H9 (cell line): ENCODE measurements at regions not wholly inside any gene's neighbourhood (a gene's known extent, or its start where the extent isn't known, plus 50 kb on each side); places are given as distances from the start of the nearest gene placed in this dataset.

Experiments used
- DNase-seq: peaks from one replicate; pipeline ENCODE4 v3.0.0-alpha.2; 2017
- H2AFZ ChIP-seq: one replicate; pipeline ENCODE4 v1.6.1; 2013; ENCODE audit warnings: mild to moderate bottlenecking, low read length, control low read depth, moderate library complexity
- H2AK5ac ChIP-seq: 2 replicates; pipeline ENCODE4 v1.6.1; 2013; ENCODE audit warnings: low read length, control low read depth, mixed read lengths; ENCODE audit not compliant: insufficient read length
- H2BK120ac ChIP-seq: one replicate; pipeline ENCODE4 v1.6.1; 2013; ENCODE audit warnings: low read depth, mild to moderate bottlenecking, low read length, control low read depth, inconsistent platforms; ENCODE audit not compliant: poor library complexity, severe bottlenecking
- H2BK12ac ChIP-seq: 2 replicates; pipeline ENCODE4 v1.6.1; 2013; ENCODE audit warnings: low read length, control low read depth, mixed read lengths, low read depth; ENCODE audit not compliant: insufficient read length
- H2BK15ac ChIP-seq: 2 replicates; pipeline ENCODE4 v1.6.1; 2013; ENCODE audit warnings: low read depth, low read length, control low read depth
- H2BK20ac ChIP-seq: one replicate; pipeline ENCODE4 v1.6.1; 2013; ENCODE audit warnings: low read depth, mild to moderate bottlenecking, low read length, control low read depth, inconsistent platforms; ENCODE audit not compliant: poor library complexity, severe bottlenecking
- H2BK5ac ChIP-seq: 2 replicates; pipeline ENCODE4 v1.6.1; 2013; ENCODE audit warnings: low read length, control low read depth, mixed read lengths; ENCODE audit not compliant: insufficient read length
- H3K14ac ChIP-seq: 2 replicates; pipeline ENCODE4 v1.6.1; 2013; ENCODE audit warnings: low read length, control low read depth; ENCODE audit not compliant: insufficient read depth
- H3K18ac ChIP-seq: 2 replicates; pipeline ENCODE4 v1.6.1; 2013; ENCODE audit warnings: low read depth, mild to moderate bottlenecking, mixed read lengths, low read length, control low read depth; ENCODE audit not compliant: insufficient read length
- H3K23ac ChIP-seq: 2 replicates; pipeline ENCODE4 v1.6.1; 2013; ENCODE audit warnings: low read length, control low read depth, mixed read lengths, low read depth; ENCODE audit not compliant: insufficient read length
- H3K23me2 ChIP-seq: 2 replicates; pipeline ENCODE4 v1.6.1; 2013; ENCODE audit warnings: low read depth, mild to moderate bottlenecking, mixed read lengths, low read length, control low read depth; ENCODE audit not compliant: insufficient read length, poor library complexity, severe bottlenecking
- H3K27ac ChIP-seq: 2 replicates; pipeline ENCODE4 v1.5.1; 2013; ENCODE audit warnings: low read length, control low read depth, mixed read lengths, low read depth; ENCODE audit not compliant: insufficient read length
- H3K27me3 ChIP-seq: 2 replicates; pipeline ENCODE4 v1.6.1; 2013; ENCODE audit warnings: low read length, control low read depth, inconsistent platforms; ENCODE audit not compliant: insufficient read depth
- H3K4ac ChIP-seq: 2 replicates; pipeline ENCODE4 v1.6.1; 2013; ENCODE audit warnings: low read depth, mild to moderate bottlenecking, control low read depth, inconsistent platforms, low read length, moderate library complexity
- H3K4me1 ChIP-seq: 2 replicates; pipeline ENCODE4 v1.6.1; 2013; ENCODE audit warnings: low read length, control low read depth, inconsistent platforms; ENCODE audit not compliant: insufficient read depth
- H3K4me2 ChIP-seq: 2 replicates; pipeline ENCODE4 v1.6.1; 2013; ENCODE audit warnings: low read length, control low read depth, mixed read lengths; ENCODE audit not compliant: insufficient read length, insufficient read depth
- H3K56ac ChIP-seq: 2 replicates; pipeline ENCODE4 v1.6.1; 2013; ENCODE audit warnings: low read depth, mild to moderate bottlenecking, mixed read lengths, low read length, control low read depth; ENCODE audit not compliant: insufficient read length
- H3K79me1 ChIP-seq: 2 replicates; pipeline ENCODE4 v1.6.1; 2013; ENCODE audit warnings: low read depth, mild to moderate bottlenecking, moderate library complexity, low read length, control low read depth, inconsistent platforms; ENCODE audit not compliant: insufficient read depth, poor library complexity, severe bottlenecking
- H3K79me2 ChIP-seq: 2 replicates; pipeline ENCODE4 v1.6.1; 2013; ENCODE audit warnings: low read length, control low read depth, inconsistent platforms; ENCODE audit not compliant: insufficient read depth
- H3K9ac ChIP-seq: 2 replicates; pipeline ENCODE4 v1.6.1; 2013; ENCODE audit warnings: low read length, control low read depth, mixed read lengths; ENCODE audit not compliant: insufficient read length; ENCODE audit errors: extremely low read depth
- H3K9me3 ChIP-seq: one replicate; pipeline ENCODE4 v1.6.1; 2013; ENCODE audit warnings: low read depth, low read length, inconsistent platforms; ENCODE audit not compliant: control insufficient read depth
- H3T11ph ChIP-seq: one replicate; pipeline ENCODE4 v1.6.1; 2013; ENCODE audit warnings: mild to moderate bottlenecking, low read length, control low read depth, inconsistent platforms
- H4K20me1 ChIP-seq: one replicate; pipeline ENCODE4 v1.6.1; 2013; ENCODE audit not compliant: control insufficient read depth, insufficient read length, insufficient read depth
- H4K5ac ChIP-seq: 2 replicates; pipeline ENCODE4 v1.6.1; 2013; ENCODE audit warnings: low read depth, mild to moderate bottlenecking, mixed read lengths, low read length, control low read depth; ENCODE audit not compliant: insufficient read length
- H4K8ac ChIP-seq: replicated peaks from 2 replicates; pipeline ENCODE4 v1.6.1; 2013; ENCODE audit warnings: low read length, control low read depth, mixed read lengths, low read depth; ENCODE audit not compliant: insufficient read length
- H4K91ac ChIP-seq: 2 replicates; pipeline ENCODE4 v1.6.1; 2013; ENCODE audit warnings: low read depth, mild to moderate bottlenecking, moderate library complexity, mixed read lengths, low read length, control low read depth; ENCODE audit not compliant: insufficient read length
- H3K27ac Mint-ChIP-seq, 3 experiments: 2 replicates in 2 of 3; 3 replicates in 1 of 3; pipeline ENCODE4 v1.8.0; 2020 to 2021; ENCODE audit warnings: mixed read lengths in 3 of 3, mild to moderate bottlenecking in 1 of 3, moderate library complexity in 1 of 3
- H3K27me3 Mint-ChIP-seq: 2 replicates; pipeline ENCODE4 v1.8.0; 2021; ENCODE audit warnings: low read depth, mild to moderate bottlenecking, moderate library complexity, mixed read lengths
- H3K36me3 Mint-ChIP-seq, 3 experiments: 2 replicates in 2 of 3; 3 replicates in 1 of 3; pipeline ENCODE4 v1.8.0; 2020 to 2021; ENCODE audit warnings: low read depth in 3 of 3, mixed read lengths in 3 of 3; ENCODE audit not compliant: insufficient read depth in 1 of 3
- H3K4me1 Mint-ChIP-seq, 2 experiments: 2 replicates each; pipeline ENCODE4 v1.8.0; 2020; ENCODE audit warnings: mixed read lengths in 2 of 2
- H3K4me3 Mint-ChIP-seq, 2 experiments: 2 replicates in 1 of 2; 3 replicates in 1 of 2; pipeline ENCODE4 v1.8.0; 2020 to 2021; ENCODE audit warnings: mild to moderate bottlenecking in 2 of 2, mixed read lengths in 2 of 2, moderate library complexity in 1 of 2
- H3K9me3 Mint-ChIP-seq, 2 experiments: 2 replicates in 1 of 2; 3 replicates in 1 of 2; pipeline ENCODE4 v1.8.0; 2020; ENCODE audit warnings: mild to moderate bottlenecking in 2 of 2, mixed read lengths in 2 of 2, moderate library complexity in 1 of 2
- TF ChIP-seq, protein P1 (sequence below): fragments of 200-600 bp; sonication (generic); conservative IDR thresholded peaks from 3 replicates; pipeline ENCODE4 v1.8.0; 2021; ENCODE audit warnings: antibody characterized with exemption, mild to moderate bottlenecking

DNA sequence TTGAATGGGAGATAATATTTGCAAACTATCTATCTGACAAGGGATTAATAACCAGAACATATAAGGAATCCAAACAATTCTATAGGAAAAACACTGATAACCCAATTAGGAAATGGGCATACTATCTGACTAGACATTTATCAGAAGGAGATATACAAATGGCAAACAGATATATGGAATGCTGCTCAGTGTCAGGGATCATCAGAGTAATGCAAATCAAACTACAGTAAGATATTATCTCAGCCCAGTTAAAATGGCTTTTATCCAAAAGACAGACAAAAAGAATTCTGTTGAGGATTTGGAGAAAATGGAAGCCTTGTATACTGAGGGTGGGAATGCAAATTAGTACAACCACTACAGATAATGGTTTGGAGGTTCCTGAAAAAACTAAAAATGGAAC lies 758.0 kb upstream of the B3GALT2 start:
- Histone ChIP-seq H2AFZ (no peak overlapping the region), H2AK5ac (no peak overlapping the region), H4K20me1 (no peaks in the 10 kb centered on the region), H3K23ac (no peak overlapping the region), H3K27me3 (no peaks in the 10 kb centered on the region), H2BK5ac (no peak overlapping the region), H3K4me2 (no peak overlapping the region), H3K14ac (no peak overlapping the region), H3K9me3 (no peaks in the 10 kb centered on the region), H4K91ac (no peak overlapping the region), H3K56ac (no peak overlapping the region), H4K5ac (no peak overlapping the region), H2BK120ac (no peak overlapping the region), H4K8ac (no peak overlapping the region), H3K18ac (no peak overlapping the region), H3K79me1 (no peaks in the 10 kb centered on the region), H3T11ph (no peak overlapping the region), H3K4ac (no peak overlapping the region), H2BK12ac (no peak overlapping the region), H3K9ac (no peak overlapping the region), H2BK15ac (no peak overlapping the region), H3K23me2 (no peaks in the 10 kb centered on the region), H3K27ac (no peak overlapping the region), H3K79me2 (no peaks in the 10 kb centered on the region), H3K4me1 (no peaks in the 10 kb centered on the region), H2BK20ac (no peak overlapping the region)
- H3K9me3 Mint-ChIP-seq: no peaks in the 10 kb centered on the region
- no peaks in the 10 kb centered on the region for H3K36me3 Mint-ChIP-seq
- no peak overlapping the region for H3K4me3 Mint-ChIP-seq
- TF ChIP-seq, protein P1, sequence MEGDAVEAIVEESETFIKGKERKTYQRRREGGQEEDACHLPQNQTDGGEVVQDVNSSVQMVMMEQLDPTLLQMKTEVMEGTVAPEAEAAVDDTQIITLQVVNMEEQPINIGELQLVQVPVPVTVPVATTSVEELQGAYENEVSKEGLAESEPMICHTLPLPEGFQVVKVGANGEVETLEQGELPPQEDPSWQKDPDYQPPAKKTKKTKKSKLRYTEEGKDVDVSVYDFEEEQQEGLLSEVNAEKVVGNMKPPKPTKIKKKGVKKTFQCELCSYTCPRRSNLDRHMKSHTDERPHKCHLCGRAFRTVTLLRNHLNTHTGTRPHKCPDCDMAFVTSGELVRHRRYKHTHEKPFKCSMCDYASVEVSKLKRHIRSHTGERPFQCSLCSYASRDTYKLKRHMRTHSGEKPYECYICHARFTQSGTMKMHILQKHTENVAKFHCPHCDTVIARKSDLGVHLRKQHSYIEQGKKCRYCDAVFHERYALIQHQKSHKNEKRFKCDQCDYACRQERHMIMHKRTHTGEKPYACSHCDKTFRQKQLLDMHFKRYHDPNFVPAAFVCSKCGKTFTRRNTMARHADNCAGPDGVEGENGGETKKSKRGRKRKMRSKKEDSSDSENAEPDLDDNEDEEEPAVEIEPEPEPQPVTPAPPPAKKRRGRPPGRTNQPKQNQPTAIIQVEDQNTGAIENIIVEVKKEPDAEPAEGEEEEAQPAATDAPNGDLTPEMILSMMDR: no peak
- H3K27me3 Mint-ChIP-seq: no peaks in the 10 kb centered on the region
- peaks cover 3% of the 10 kb centered on the region in 2 experiments; a peak in 2 of 4 replicates for H3K4me1 Mint-ChIP-seq
- DNase-seq: no peak
- H3K27ac Mint-ChIP-seq: no peak overlapping the region
